ENCODE measurements at regions not wholly inside any gene's neighbourhood (a gene's known extent, or its start where the extent isn't known, plus 50 kb on each side); places are given as distances from the start of the nearest gene placed in this dataset.

DNA sequence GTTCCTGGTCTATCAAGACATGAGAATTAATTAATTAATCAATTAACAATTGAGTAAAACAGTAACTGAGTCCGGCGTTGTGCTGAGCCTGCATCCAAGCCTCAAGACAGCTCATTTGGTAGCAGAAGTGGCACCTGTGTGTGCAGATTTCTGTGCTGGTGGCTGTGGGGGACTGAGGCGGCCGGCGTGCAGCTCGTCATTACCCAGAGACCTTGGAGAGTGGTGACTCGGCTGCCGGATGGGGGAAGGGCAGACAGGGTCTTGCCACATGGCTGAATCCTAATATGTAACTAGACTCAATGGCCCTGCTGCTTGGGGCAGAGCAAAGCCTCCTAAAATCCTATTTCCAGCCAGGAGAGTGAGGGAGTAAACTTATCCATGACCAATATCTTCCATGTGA lies 510.2 kb downstream of the TCERG1L start:
- ChIA-PET POLR2A (no interaction called here), CTCF (no interaction called here)
- no peak for DNase-seq
- Histone ChIP-seq H3K36me3 (ENCODE audit: control insufficient read depth in 4 of 4, insufficient read depth in 4 of 4, low read length in 3 of 4) (no peaks in the 10 kb centered on the region), H3K27me3 (replicated peaks in 2 of 5; ENCODE audit: control insufficient read depth in 4 of 5, insufficient read depth in 5 of 5, low read length in 4 of 5) (peaks cover 0 to 12% (median 0%) of the 10 kb centered on the region in 5 experiments), H3K9me3 (ENCODE audit: control extremely low read depth in 1 of 5, control insufficient read depth in 4 of 5, insufficient read depth in 2 of 5, low read depth in 1 of 5, low read length in 4 of 5) (peaks cover 0 to 3% (median 0%) of the 10 kb centered on the region in 5 experiments), H3K27ac (ENCODE audit: insufficient read depth in 1 of 2, low read depth in 1 of 2, low read length in 2 of 2, poor library complexity in 1 of 2, severe bottlenecking in 2 of 2) (no peak overlapping the region), H3K4me1 (ENCODE audit: control extremely low read depth in 1 of 4, control insufficient read depth in 4 of 4, insufficient read depth in 4 of 4, low read length in 3 of 4) (peaks cover 0 to 7% (median under 1%) of the 10 kb centered on the region in 4 experiments), H3K4me3 (ENCODE audit: control insufficient read depth in 1 of 7, extremely low read depth in 1 of 7, insufficient read depth in 4 of 7, low read depth in 2 of 7, low read length in 6 of 7) (no peak overlapping the region)
- 92% methylated on average over 4 of the region's 8 CpGs for WGBS (ENCODE audit: insufficient coverage)

DNA sequence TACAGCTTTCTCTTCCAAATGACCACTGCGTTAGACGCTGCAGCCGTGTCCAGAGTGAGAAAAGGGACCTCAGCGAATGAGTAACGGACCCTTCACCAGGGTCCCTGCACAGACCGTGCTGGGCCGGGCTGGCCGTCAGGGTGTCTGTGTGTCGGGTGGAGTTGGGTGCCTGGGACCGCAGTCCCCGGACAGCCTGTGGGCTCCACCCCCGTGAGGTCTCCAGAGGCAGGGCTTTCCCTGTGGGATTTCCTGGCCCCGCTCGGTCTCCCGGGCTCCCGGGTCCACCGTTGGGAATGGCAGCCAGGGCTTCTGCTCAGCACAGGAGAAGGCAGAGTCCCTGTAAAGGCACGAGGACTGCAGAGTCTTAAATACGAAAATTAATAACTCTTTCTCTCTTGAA lies 509.7 kb downstream of the TCERG1L start:
- H3K9me3 ChIP-seq (ENCODE audit: control extremely low read depth in 1 of 5, control insufficient read depth in 4 of 5, insufficient read depth in 2 of 5, low read depth in 1 of 5, low read length in 4 of 5), result peaks cover 0 to 3% (median 0%) of the 10 kb centered on the region in 5 experiments
- no peak overlapping the region for H3K4me3 ChIP-seq (ENCODE audit: control insufficient read depth in 1 of 7, extremely low read depth in 1 of 7, insufficient read depth in 4 of 7, low read depth in 2 of 7, low read length in 6 of 7)
- peaks cover 0 to 7% (median under 1%) of the 10 kb centered on the region in 4 experiments for H3K4me1 ChIP-seq (ENCODE audit: control extremely low read depth in 1 of 4, control insufficient read depth in 4 of 4, insufficient read depth in 4 of 4, low read length in 3 of 4)
- ChIA-PET POLR2A (no interaction called here), CTCF (no interaction called here)
- 99% methylated on average over 19 of the region's 19 CpGs for WGBS (ENCODE audit: insufficient coverage)
- H3K27ac ChIP-seq (ENCODE audit: insufficient read depth in 1 of 2, low read depth in 1 of 2, low read length in 2 of 2, poor library complexity in 1 of 2, severe bottlenecking in 2 of 2), result no peak overlapping the region
- peaks cover 0 to 16% (median 0%) of the 10 kb centered on the region in 5 experiments for H3K27me3 ChIP-seq (replicated peaks in 2 of 5; ENCODE audit: control insufficient read depth in 4 of 5, insufficient read depth in 5 of 5, low read length in 4 of 5)
- DNase-seq, result no peak
- H3K36me3 ChIP-seq (ENCODE audit: control insufficient read depth in 4 of 4, insufficient read depth in 4 of 4, low read length in 3 of 4), result no peaks in the 10 kb centered on the region

DNA sequence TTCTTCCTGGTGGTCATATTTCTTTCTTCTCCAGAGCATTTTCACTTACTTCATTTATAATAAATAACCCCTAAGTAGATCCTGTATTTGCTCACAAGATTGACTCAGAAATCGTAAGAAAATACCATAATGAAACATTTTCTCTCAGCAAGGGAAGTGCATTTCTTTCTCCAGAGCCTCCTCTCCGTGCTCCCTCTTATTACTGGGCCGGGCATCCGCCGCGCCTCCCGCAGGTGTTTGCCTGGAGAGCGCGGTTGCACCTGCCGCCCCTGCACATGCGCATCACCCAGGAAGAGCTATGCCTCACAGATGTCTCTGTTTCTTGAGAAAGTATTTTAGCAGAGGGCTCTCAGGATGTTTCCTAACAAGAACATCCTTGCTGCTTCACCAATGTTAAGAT lies 509.2 kb downstream of the TCERG1L start:
- 98% methylated on average over 10 of the region's 11 CpGs for WGBS (ENCODE audit: insufficient coverage)
- Histone ChIP-seq H3K27me3 (replicated peaks in 2 of 5; ENCODE audit: control insufficient read depth in 4 of 5, insufficient read depth in 5 of 5, low read length in 4 of 5) (peaks cover 0 to 14% (median 0%) of the 10 kb centered on the region in 5 experiments), H3K36me3 (ENCODE audit: control insufficient read depth in 4 of 4, insufficient read depth in 4 of 4, low read length in 3 of 4) (no peaks in the 10 kb centered on the region), H3K9me3 (ENCODE audit: control extremely low read depth in 1 of 5, control insufficient read depth in 4 of 5, insufficient read depth in 2 of 5, low read depth in 1 of 5, low read length in 4 of 5) (peaks cover 0 to 3% (median 0%) of the 10 kb centered on the region in 5 experiments), H3K4me1 (ENCODE audit: control extremely low read depth in 1 of 4, control insufficient read depth in 4 of 4, insufficient read depth in 4 of 4, low read length in 3 of 4) (peaks cover 0 to 7% (median under 1%) of the 10 kb centered on the region in 4 experiments), H3K27ac (ENCODE audit: insufficient read depth in 1 of 2, low read depth in 1 of 2, low read length in 2 of 2, poor library complexity in 1 of 2, severe bottlenecking in 2 of 2) (no peak overlapping the region), H3K4me3 (ENCODE audit: control insufficient read depth in 1 of 7, extremely low read depth in 1 of 7, insufficient read depth in 4 of 7, low read depth in 2 of 7, low read length in 6 of 7) (no peak overlapping the region)
- ChIA-PET CTCF (no interaction called here), POLR2A (interaction anchor here (0.6 kb wide), 1 partner anchor 300 kb away, joined by 4 read pairs; no protein-coding TSS in a partner anchor)
- no peak for DNase-seq

DNA sequence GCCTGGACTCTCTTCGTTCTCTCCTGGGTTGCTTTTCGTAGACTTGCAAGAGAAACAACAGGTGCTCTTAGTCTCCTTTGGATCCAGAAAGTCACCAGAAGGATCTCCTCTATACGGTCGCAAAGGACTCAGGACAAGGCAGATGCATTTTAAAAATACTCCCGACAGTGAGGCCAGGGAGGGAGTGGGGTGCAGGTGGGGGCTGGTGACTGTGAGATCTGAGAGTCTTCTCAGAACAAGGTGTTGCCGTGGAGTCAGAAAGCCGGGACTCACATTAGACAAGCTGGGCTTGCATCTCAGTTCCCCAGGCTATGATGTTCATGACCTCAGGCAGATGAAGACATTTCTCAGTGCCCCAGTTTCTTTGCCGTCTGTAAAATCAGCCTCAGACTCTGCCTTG lies 507.2 kb downstream of the TCERG1L start:
- no peak overlapping the region for H3K4me3 ChIP-seq (ENCODE audit: control insufficient read depth in 1 of 7, extremely low read depth in 1 of 7, insufficient read depth in 4 of 7, low read depth in 2 of 7, low read length in 6 of 7)
- H3K27me3 ChIP-seq (replicated peaks in 2 of 5; ENCODE audit: control insufficient read depth in 4 of 5, insufficient read depth in 5 of 5, low read length in 4 of 5), result peaks cover 0 to 19% (median 0%) of the 10 kb centered on the region in 5 experiments
- POLR2A ChIA-PET, result no interaction called here
- 89% methylated on average over 8 of the region's 8 CpGs for WGBS (ENCODE audit: insufficient coverage)
- H3K36me3 ChIP-seq (ENCODE audit: control insufficient read depth in 4 of 4, insufficient read depth in 4 of 4, low read length in 3 of 4), result no peaks in the 10 kb centered on the region
- H3K9me3 ChIP-seq (ENCODE audit: control extremely low read depth in 1 of 5, control insufficient read depth in 4 of 5, insufficient read depth in 2 of 5, low read depth in 1 of 5, low read length in 4 of 5), result peaks cover 0 to 3% (median 0%) of the 10 kb centered on the region in 5 experiments
- no peak for DNase-seq
- H3K27ac ChIP-seq (ENCODE audit: insufficient read depth in 1 of 2, low read depth in 1 of 2, low read length in 2 of 2, poor library complexity in 1 of 2, severe bottlenecking in 2 of 2), result no peak overlapping the region
- peaks cover 0 to 5% (median under 1%) of the 10 kb centered on the region in 4 experiments for H3K4me1 ChIP-seq (ENCODE audit: control extremely low read depth in 1 of 4, control insufficient read depth in 4 of 4, insufficient read depth in 4 of 4, low read length in 3 of 4)
- CTCF ChIA-PET, result no interaction called here

DNA sequence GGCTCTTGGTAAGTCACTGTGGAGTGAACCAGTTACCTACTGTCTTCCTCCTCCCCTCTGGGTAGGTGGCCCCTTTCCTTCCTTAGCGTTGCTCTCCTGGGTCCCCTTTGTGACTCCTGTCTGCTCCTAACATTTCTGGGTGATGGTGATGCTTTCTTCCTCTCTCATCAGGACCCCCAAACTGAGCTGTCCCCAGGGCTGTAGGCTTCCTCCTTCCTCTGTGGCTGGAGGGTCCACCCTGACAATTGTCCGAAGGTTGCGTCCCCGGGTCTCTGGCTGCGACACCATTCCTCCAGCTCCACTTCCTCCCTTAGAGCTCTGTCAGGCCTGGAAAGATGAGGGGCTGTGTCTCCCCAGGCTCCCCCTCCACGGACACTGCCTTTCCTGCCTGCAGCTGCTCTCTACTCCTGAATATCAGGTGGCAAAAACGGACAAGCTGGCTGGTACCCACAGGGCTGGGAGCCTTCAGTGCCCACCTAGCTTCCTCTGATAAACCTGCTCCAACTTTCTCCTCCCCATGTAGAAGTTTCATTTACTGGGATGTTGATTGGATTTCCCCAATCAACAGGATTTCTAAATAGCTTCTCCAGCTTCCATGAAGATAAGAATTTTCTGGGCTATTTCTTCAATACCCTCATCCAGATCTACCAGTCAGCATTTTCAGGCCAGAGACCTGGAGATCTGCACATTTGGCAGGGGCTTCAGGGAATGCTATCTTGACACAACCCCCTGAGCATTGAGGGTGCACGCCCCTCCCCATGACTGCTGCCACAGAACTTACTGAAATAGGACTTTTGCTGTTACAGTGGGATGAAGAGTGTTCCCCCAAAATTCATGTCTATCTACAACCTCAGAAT lies 506.5 kb downstream of the TCERG1L start:
- peaks cover 0 to 20% (median 3%) of the 10 kb centered on the region in 5 experiments for H3K27me3 ChIP-seq (replicated peaks in 2 of 5; ENCODE audit: control insufficient read depth in 4 of 5, insufficient read depth in 5 of 5, low read length in 4 of 5)
- ChIA-PET CTCF (no interaction called here), POLR2A (no interaction called here)
- peaks cover 0 to 3% (median 0%) of the 10 kb centered on the region in 5 experiments for H3K9me3 ChIP-seq (ENCODE audit: control extremely low read depth in 1 of 5, control insufficient read depth in 4 of 5, insufficient read depth in 2 of 5, low read depth in 1 of 5, low read length in 4 of 5)
- H3K4me1 ChIP-seq (ENCODE audit: control extremely low read depth in 1 of 4, control insufficient read depth in 4 of 4, insufficient read depth in 4 of 4, low read length in 3 of 4), result no peaks in the 10 kb centered on the region
- DNase-seq, result no peak
- H3K36me3 ChIP-seq (ENCODE audit: control insufficient read depth in 4 of 4, insufficient read depth in 4 of 4, low read length in 3 of 4), result no peaks in the 10 kb centered on the region
- WGBS (ENCODE audit: insufficient coverage), result 86% methylated on average over 7 of the region's 8 CpGs
- H3K4me3 ChIP-seq (ENCODE audit: control insufficient read depth in 1 of 7, extremely low read depth in 1 of 7, insufficient read depth in 4 of 7, low read depth in 2 of 7, low read length in 6 of 7), result no peak overlapping the region
- no peak overlapping the region for H3K27ac ChIP-seq (ENCODE audit: insufficient read depth in 1 of 2, low read depth in 1 of 2, low read length in 2 of 2, poor library complexity in 1 of 2, severe bottlenecking in 2 of 2)

DNA sequence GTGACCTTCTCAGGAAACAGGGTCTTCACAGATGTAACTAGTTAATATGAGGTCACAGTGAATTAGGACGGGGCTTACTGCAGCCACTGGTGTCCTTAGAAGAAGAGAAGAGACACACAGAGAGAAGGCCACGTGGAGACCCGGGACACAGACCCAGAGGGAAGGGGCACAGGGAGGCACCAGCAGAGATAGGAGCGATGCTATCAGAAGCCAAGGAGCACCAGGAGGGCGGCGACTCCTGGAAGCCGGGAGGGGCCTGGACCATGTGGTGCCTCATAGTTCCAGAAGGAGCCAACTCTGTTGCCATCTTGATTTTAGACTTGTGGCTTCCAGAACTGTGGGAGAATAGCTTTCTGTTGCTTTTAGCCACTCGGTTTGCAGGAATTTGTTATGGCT lies 505.9 kb downstream of the TCERG1L start:
- Histone ChIP-seq H3K27ac (ENCODE audit: insufficient read depth in 1 of 2, low read depth in 1 of 2, low read length in 2 of 2, poor library complexity in 1 of 2, severe bottlenecking in 2 of 2) (no peak overlapping the region), H3K9me3 (ENCODE audit: control extremely low read depth in 1 of 5, control insufficient read depth in 4 of 5, insufficient read depth in 2 of 5, low read depth in 1 of 5, low read length in 4 of 5) (peaks cover 0 to 3% (median 0%) of the 10 kb centered on the region in 5 experiments), H3K4me1 (ENCODE audit: control extremely low read depth in 1 of 4, control insufficient read depth in 4 of 4, insufficient read depth in 4 of 4, low read length in 3 of 4) (no peaks in the 10 kb centered on the region), H3K36me3 (ENCODE audit: control insufficient read depth in 4 of 4, insufficient read depth in 4 of 4, low read length in 3 of 4) (no peaks in the 10 kb centered on the region), H3K27me3 (replicated peaks in 2 of 5; ENCODE audit: control insufficient read depth in 4 of 5, insufficient read depth in 5 of 5, low read length in 4 of 5) (peaks cover 0 to 20% (median 5%) of the 10 kb centered on the region in 5 experiments), H3K4me3 (ENCODE audit: control insufficient read depth in 1 of 7, extremely low read depth in 1 of 7, insufficient read depth in 4 of 7, low read depth in 2 of 7, low read length in 6 of 7) (no peak overlapping the region)
- ChIA-PET CTCF (no interaction called here), POLR2A (no interaction called here)
- no peak for DNase-seq
- 90% methylated on average over 7 of the region's 8 CpGs for WGBS (ENCODE audit: insufficient coverage)

DNA sequence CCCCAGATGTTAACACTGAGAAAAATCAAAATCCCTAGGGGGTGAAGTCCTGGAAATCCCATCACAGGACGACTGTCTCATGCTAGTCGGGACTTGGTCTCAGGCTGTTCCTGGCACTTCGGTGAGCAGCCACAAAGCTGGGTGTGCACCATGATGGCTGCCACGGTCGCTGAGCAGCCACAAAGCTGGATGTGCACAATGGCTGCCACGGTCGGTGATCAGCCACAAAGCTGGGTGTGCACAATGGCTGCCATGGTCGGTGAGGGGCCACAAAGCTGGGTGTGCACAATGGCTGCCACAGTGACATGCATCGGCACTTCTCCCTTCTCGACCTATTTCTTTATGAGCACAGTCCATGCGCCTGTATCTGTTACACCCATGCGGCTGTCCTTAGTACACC lies 505.1 kb downstream of the TCERG1L start:
- CTCF ChIA-PET, result no interaction called here
- no peaks in the 10 kb centered on the region for H3K4me1 ChIP-seq (ENCODE audit: control extremely low read depth in 1 of 4, control insufficient read depth in 4 of 4, insufficient read depth in 4 of 4, low read length in 3 of 4)

More for the DNA sequence above, 505.1 kb downstream of the TCERG1L start:
- peaks cover 0 to 3% (median 0%) of the 10 kb centered on the region in 5 experiments for H3K9me3 ChIP-seq (ENCODE audit: control extremely low read depth in 1 of 5, control insufficient read depth in 4 of 5, insufficient read depth in 2 of 5, low read depth in 1 of 5, low read length in 4 of 5)
- H3K27me3 ChIP-seq (replicated peaks in 2 of 5; ENCODE audit: control insufficient read depth in 4 of 5, insufficient read depth in 5 of 5, low read length in 4 of 5), result peaks cover 0 to 20% (median 7%) of the 10 kb centered on the region in 5 experiments
- H3K36me3 ChIP-seq (ENCODE audit: control insufficient read depth in 4 of 4, insufficient read depth in 4 of 4, low read length in 3 of 4), result no peaks in the 10 kb centered on the region
- POLR2A ChIA-PET, result no interaction called here
- H3K4me3 ChIP-seq (ENCODE audit: control insufficient read depth in 1 of 7, extremely low read depth in 1 of 7, insufficient read depth in 4 of 7, low read depth in 2 of 7, low read length in 6 of 7), result no peak overlapping the region
- 98% methylated on average over 11 of the region's 12 CpGs for WGBS (ENCODE audit: insufficient coverage)
- H3K27ac ChIP-seq (ENCODE audit: insufficient read depth in 1 of 2, low read depth in 1 of 2, low read length in 2 of 2, poor library complexity in 1 of 2, severe bottlenecking in 2 of 2), result no peak overlapping the region
- no peak for DNase-seq
